Endothelial cell of umbilical vein (primary cell): ENCODE measurements at regions not wholly inside any gene's neighbourhood (a gene's known extent, or its start where the extent isn't known, plus 50 kb on each side); places are given as distances from the start of the nearest gene placed in this dataset.

Experiments
- CTCF ChIP-seq, 2 donors: IDR thresholded peaks; 1 replicate in 1 of 2; 2 replicates in 1 of 2; pipeline ENCODE4 v1.5.1; 2011; ENCODE audit warnings: low read length in 2 of 2, mild to moderate bottlenecking in 2 of 2, moderate library complexity in 2 of 2, control low read depth in 1 of 2, inconsistent platforms in 1 of 2, low read depth in 1 of 2; ENCODE audit not compliant: insufficient read depth in 1 of 2; ENCODE audit errors: extremely low read depth in 1 of 2
- MAX ChIP-seq: IDR thresholded peaks from 2 replicates; pipeline ENCODE4 v1.6.1; 2011; ENCODE audit not compliant: insufficient read depth, insufficient read length
- POLR2AphosphoS5 ChIP-seq: IDR thresholded peaks from 2 replicates; pipeline ENCODE4 v1.6.1; 2012; ENCODE audit warnings: low read depth, mild to moderate bottlenecking, control low read depth, low read length, moderate library complexity; ENCODE audit not compliant: insufficient read depth

- no peak for TF ChIP-seq MAX
- TF ChIP-seq POLR2AphosphoS5 = no peak
- TF ChIP-seq CTCF (IDR thresholded peaks at IDR 0.05; ENCODE audit: extremely low read depth in 1 of 2, insufficient read depth in 1 of 2, low read depth in 1 of 2, low read length in 2 of 2) = no peak
Observed at GRCh38 chr10:85492684-85493083, 873.9 kb downstream of the GRID1 start.
